ENCODE measurements at regions not wholly inside any gene's neighbourhood (a gene's known extent, or its start where the extent isn't known, plus 50 kb on each side); places are given as distances from the start of the nearest gene placed in this dataset.
"Not testable (repeated sequence)": the region's sequence is repeated elsewhere in the genome, so short reads cannot be mapped to it uniquely, and the experiment has no call there.

DNA sequence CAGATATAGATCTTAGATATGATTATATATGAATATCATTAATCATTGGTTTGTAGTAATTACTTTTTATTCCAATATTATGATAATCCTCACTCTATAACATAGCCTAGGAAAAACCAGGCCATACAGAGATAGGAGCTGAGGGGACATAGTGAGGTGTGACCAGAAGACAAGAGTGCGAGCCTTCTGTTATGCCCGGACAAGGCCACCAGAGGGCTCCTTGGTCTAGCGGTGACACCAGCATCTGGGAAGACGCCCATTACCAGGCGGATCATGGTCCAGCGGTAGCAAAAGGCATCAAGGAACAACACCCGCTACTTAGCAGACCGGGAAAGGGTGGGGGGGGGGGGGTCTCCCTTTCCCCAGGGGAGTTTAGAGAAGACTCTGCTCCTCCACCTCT, 96.4 kb upstream of the WSB1 start:
- not testable (repeated sequence) for DNase-seq (ENCODE audit: low read depth in 4 of 6, low spot score in 6 of 6); H3K27me3 ChIP-seq (ENCODE audit: control insufficient read depth, insufficient read depth, low read length); H3K9me3 ChIP-seq (ENCODE audit: control insufficient read depth, insufficient read depth, low read length); H3K4me3 ChIP-seq (ENCODE audit: low read depth, low read length); H3K27ac ChIP-seq (ENCODE audit: low read depth, low read length); H3K36me3 ChIP-seq (ENCODE audit: control insufficient read depth, insufficient read depth, low read length); H3K4me1 ChIP-seq (ENCODE audit: control insufficient read depth, insufficient read depth, low read length)
- WGBS (ENCODE audit: insufficient coverage), result no CpG with 5 or more reads among the region's 8 CpGs

DNA sequence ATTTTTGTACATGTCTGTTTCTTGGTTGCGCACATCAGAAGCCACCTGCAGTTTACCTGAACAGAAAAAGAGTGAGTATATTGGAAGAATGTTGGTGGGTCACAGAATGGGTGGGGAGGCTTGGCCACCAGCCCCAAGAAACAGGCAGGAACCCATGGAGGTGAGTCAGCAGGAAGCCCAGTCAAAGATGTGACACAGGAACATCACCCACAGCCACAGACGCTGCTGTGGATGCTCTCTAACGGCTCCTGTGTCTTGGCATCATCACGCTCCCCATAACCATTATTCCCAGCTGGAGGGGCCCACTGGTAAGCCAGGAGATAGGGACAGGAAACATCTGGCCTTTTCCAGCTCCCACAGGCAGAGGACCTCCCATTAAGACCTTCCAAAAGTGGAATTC, 94.0 kb upstream of the WSB1 start:
- 25% methylated on average over 1 of the region's 4 CpGs for WGBS (ENCODE audit: insufficient coverage)
- no peak for DNase-seq (ENCODE audit: low read depth in 4 of 6, low spot score in 6 of 6)
- H3K4me3 ChIP-seq (ENCODE audit: low read depth, low read length), result no peak overlapping the region
- H3K9me3 ChIP-seq (ENCODE audit: control insufficient read depth, insufficient read depth, low read length), result no peaks in the 10 kb centered on the region
- H3K27ac ChIP-seq (ENCODE audit: low read depth, low read length), result no peak overlapping the region
- no peaks in the 10 kb centered on the region for H3K27me3 ChIP-seq (ENCODE audit: control insufficient read depth, insufficient read depth, low read length)
- H3K4me1 ChIP-seq (ENCODE audit: control insufficient read depth, insufficient read depth, low read length), result no peaks in the 10 kb centered on the region
- no peaks in the 10 kb centered on the region for H3K36me3 ChIP-seq (ENCODE audit: control insufficient read depth, insufficient read depth, low read length)

DNA sequence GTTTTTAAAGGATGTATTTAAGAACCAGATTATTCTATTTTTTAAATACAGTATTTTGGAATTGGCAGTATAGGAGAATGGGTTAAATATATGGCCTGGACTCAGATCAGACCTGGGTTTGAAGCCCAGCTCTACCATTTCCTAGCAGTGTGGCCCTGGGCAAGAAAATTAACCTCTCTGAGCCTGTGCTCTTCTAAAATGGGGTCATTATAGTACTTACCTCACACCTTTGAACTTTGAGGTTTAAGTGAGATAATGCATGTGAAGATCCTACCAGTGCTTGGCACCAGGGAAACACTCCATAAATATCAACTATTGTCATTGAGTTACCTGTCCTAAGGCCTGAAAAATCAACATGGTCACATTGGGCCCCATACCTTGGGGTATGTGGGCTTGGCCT, 93.4 kb upstream of the WSB1 start:
- H3K4me3 ChIP-seq (ENCODE audit: low read depth, low read length), result no peak overlapping the region
- no peak overlapping the region for H3K27ac ChIP-seq (ENCODE audit: low read depth, low read length)
- DNase-seq (ENCODE audit: low read depth in 4 of 6, low spot score in 6 of 6), result no peak
- no peaks in the 10 kb centered on the region for H3K36me3 ChIP-seq (ENCODE audit: control insufficient read depth, insufficient read depth, low read length)
- H3K27me3 ChIP-seq (ENCODE audit: control insufficient read depth, insufficient read depth, low read length), result no peaks in the 10 kb centered on the region
- H3K9me3 ChIP-seq (ENCODE audit: control insufficient read depth, insufficient read depth, low read length), result no peaks in the 10 kb centered on the region
- no peaks in the 10 kb centered on the region for H3K4me1 ChIP-seq (ENCODE audit: control insufficient read depth, insufficient read depth, low read length)

DNA sequence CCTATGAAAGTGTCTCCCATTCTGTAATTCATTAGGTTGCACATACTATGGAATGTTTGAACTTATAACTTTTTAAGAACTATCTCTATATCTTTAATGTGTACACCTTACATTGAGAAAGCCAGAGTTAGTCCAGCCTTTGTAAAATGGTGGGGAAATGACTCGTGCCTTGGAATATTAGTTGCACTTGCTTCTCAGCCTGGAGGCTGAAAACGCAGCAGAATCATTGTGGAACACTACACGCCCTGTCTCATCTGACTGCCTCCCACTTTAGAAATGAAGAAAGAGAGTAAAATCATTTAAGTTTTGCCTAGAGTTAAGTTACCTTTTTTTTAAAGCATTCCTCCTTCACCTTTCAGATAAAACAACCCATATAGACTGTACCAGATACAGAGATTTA, 90.7 kb upstream of the WSB1 start:
- Histone ChIP-seq H3K27ac (ENCODE audit: low read depth, low read length) (no peak overlapping the region), H3K9me3 (ENCODE audit: control insufficient read depth, insufficient read depth, low read length) (no peaks in the 10 kb centered on the region), H3K27me3 (ENCODE audit: control insufficient read depth, insufficient read depth, low read length) (no peaks in the 10 kb centered on the region), H3K4me1 (ENCODE audit: control insufficient read depth, insufficient read depth, low read length) (no peaks in the 10 kb centered on the region), H3K36me3 (ENCODE audit: control insufficient read depth, insufficient read depth, low read length) (no peaks in the 10 kb centered on the region), H3K4me3 (ENCODE audit: low read depth, low read length) (no peak overlapping the region)
- DNase-seq (ENCODE audit: low read depth in 4 of 6, low spot score in 6 of 6), result no peak
- WGBS (ENCODE audit: insufficient coverage), result 60% methylated on average over 1 of the region's 3 CpGs

DNA sequence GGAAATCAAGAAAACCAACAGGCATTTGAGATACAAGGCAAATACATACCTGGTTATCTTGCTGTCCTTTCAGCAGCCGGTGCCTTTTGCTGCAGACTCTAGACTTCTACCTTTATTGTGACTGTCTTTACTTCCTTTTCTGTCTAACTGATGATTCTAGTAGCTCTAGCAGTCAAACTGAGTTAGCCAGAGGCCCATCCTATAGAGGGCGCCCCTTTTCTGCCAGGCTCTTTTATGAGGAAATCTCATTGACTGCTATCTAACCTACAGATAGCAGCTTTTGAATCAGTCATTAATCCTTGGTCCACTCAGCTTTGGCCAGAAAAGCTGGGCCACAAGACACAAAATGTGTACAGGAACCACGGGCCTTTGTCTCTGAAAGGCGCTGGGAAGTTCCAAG, 87.5 kb upstream of the WSB1 start:
- Histone ChIP-seq H3K4me3 (ENCODE audit: low read depth, low read length) (no peak overlapping the region), H3K27ac (ENCODE audit: low read depth, low read length) (no peak overlapping the region), H3K27me3 (ENCODE audit: control insufficient read depth, insufficient read depth, low read length) (no peaks in the 10 kb centered on the region), H3K4me1 (ENCODE audit: control insufficient read depth, insufficient read depth, low read length) (no peaks in the 10 kb centered on the region), H3K36me3 (ENCODE audit: control insufficient read depth, insufficient read depth, low read length) (no peaks in the 10 kb centered on the region), H3K9me3 (ENCODE audit: control insufficient read depth, insufficient read depth, low read length) (no peaks in the 10 kb centered on the region)
- WGBS (ENCODE audit: insufficient coverage), result 32% methylated on average over 4 of the region's 4 CpGs
- no peak for DNase-seq (ENCODE audit: low read depth in 4 of 6, low spot score in 6 of 6)

DNA sequence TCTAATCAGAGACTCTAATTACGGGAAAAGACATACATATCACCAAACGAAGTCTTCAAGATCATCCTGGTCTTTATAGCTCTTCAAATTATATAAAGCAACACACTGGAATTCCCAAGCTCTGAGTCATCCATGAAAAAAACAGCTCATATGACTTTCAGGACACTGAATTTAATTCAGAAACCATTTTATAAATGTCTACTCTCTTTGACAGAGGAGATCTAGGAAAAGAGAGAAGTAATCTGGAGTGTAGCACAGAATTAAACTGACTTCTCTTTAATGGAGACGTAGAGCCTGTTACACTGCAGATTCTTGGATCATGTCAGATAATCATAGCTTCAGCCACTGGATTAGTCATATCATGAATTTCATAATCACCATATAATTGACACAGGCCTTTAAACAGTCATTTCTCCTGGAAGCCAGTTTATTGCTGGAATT, 86.8 kb upstream of the WSB1 start:
- Histone ChIP-seq H3K36me3 (ENCODE audit: control insufficient read depth, insufficient read depth, low read length) (no peaks in the 10 kb centered on the region), H3K4me3 (ENCODE audit: low read depth, low read length) (no peak overlapping the region), H3K9me3 (ENCODE audit: control insufficient read depth, insufficient read depth, low read length) (no peaks in the 10 kb centered on the region), H3K27ac (ENCODE audit: low read depth, low read length) (no peak overlapping the region), H3K27me3 (ENCODE audit: control insufficient read depth, insufficient read depth, low read length) (no peaks in the 10 kb centered on the region), H3K4me1 (ENCODE audit: control insufficient read depth, insufficient read depth, low read length) (no peaks in the 10 kb centered on the region)
- no peak for DNase-seq (ENCODE audit: low read depth in 4 of 6, low spot score in 6 of 6)
- no CpG with 5 or more reads among the region's 3 CpGs for WGBS (ENCODE audit: insufficient coverage)

DNA sequence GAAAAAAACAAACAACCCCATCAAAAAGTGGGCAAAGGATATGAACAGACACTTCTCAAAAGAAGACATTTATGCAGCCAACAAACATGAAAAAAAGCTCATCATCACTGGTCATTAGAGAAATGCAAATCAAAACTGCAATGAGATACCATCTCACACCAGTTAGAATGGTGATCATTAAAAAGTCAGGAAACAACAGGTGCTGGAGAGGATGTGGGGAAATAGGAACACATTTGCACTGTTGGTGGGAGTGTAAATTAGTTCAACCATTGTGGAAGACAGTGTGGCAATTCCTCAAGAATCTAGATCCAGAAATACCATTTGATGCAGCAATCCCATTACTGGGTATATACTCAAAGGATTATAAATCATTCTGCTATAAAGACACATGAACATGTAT, 85.5 kb upstream of the WSB1 start:
- H3K9me3 ChIP-seq (ENCODE audit: control insufficient read depth, insufficient read depth, low read length); H3K4me3 ChIP-seq (ENCODE audit: low read depth, low read length); H3K4me1 ChIP-seq (ENCODE audit: control insufficient read depth, insufficient read depth, low read length); H3K27me3 ChIP-seq (ENCODE audit: control insufficient read depth, insufficient read depth, low read length); H3K27ac ChIP-seq (ENCODE audit: low read depth, low read length); DNase-seq (ENCODE audit: low read depth in 4 of 6, low spot score in 6 of 6); H3K36me3 ChIP-seq (ENCODE audit: control insufficient read depth, insufficient read depth, low read length): not testable (repeated sequence)

DNA sequence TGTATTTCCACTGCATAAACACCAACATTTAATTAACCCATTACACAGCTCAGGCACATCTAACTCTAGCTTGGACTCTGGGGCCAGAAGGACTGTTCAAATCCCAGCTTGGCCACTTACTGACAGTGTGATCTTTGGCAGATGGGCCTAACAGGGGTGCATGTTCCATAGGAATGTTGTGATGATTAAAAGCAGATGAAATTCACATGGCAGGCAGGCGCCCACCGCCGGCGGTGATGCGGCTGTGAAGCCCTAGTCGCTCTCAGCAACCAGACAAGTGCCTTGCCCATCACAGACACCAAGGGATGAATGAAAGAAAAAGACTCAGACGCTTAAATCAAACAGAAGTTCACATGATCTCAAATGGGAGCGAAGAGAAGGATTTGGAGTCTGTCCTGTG, 84.6 kb upstream of the WSB1 start:
- DNase-seq (ENCODE audit: low read depth in 4 of 6, low spot score in 6 of 6), result no peak
- H3K36me3 ChIP-seq (ENCODE audit: control insufficient read depth, insufficient read depth, low read length), result no peaks in the 10 kb centered on the region
- no peaks in the 10 kb centered on the region for H3K4me1 ChIP-seq (ENCODE audit: control insufficient read depth, insufficient read depth, low read length)
- H3K9me3 ChIP-seq (ENCODE audit: control insufficient read depth, insufficient read depth, low read length), result no peaks in the 10 kb centered on the region
- H3K27me3 ChIP-seq (ENCODE audit: control insufficient read depth, insufficient read depth, low read length), result no peaks in the 10 kb centered on the region
- H3K27ac ChIP-seq (ENCODE audit: low read depth, low read length), result no peak overlapping the region
- H3K4me3 ChIP-seq (ENCODE audit: low read depth, low read length), result no peak overlapping the region
- WGBS (ENCODE audit: insufficient coverage), result no CpG with 5 or more reads among the region's 8 CpGs

DNA sequence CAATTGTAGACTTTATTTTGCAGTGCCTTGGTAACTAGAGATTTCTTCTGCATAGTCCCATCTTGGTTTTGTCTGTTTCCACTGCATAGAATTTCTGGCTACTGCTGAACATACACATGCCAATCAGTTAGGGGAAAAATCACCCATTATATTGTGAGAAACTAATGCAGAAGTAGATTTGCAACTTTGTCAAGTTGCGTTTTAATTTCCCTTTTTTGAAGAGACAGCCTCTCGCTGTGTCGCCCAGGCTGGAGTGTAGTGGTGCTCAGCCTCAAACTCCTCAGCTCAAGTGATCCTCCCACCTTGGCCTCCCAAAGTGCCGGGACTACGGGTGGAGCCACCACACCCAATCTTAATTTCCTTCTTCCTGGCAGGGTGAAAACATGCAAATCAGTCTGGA, 83.1 kb upstream of the WSB1 start:
- not testable (repeated sequence) for DNase-seq (ENCODE audit: low read depth in 4 of 6, low spot score in 6 of 6); H3K27ac ChIP-seq (ENCODE audit: low read depth, low read length); H3K9me3 ChIP-seq (ENCODE audit: control insufficient read depth, insufficient read depth, low read length); H3K36me3 ChIP-seq (ENCODE audit: control insufficient read depth, insufficient read depth, low read length); H3K4me3 ChIP-seq (ENCODE audit: low read depth, low read length); H3K4me1 ChIP-seq (ENCODE audit: control insufficient read depth, insufficient read depth, low read length); H3K27me3 ChIP-seq (ENCODE audit: control insufficient read depth, insufficient read depth, low read length)
- no CpG with 5 or more reads among the region's 5 CpGs for WGBS (ENCODE audit: insufficient coverage)

DNA sequence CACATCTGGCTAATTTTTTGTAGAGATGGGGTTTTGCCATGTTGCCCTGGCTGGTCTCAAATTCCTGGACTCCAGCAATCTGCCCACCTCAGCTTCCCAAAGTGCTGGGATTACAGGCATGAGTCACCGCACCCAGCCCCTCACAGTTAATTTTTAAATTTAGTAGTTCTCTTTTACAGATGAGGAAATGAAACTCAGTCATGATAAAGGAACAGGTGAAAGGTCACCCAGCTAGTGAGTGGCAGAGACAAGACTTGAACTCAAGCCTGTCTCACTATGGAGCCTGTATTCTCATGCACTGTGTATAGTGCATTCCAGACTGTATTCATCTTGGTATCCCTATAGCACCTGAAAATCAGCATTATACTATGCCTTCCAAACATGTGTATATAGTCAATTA, 77.1 kb upstream of the WSB1 start:
- H3K4me1 ChIP-seq (ENCODE audit: control insufficient read depth, insufficient read depth, low read length), result no peaks in the 10 kb centered on the region
- H3K27ac ChIP-seq (ENCODE audit: low read depth, low read length), result no peak overlapping the region
- H3K4me3 ChIP-seq (ENCODE audit: low read depth, low read length), result no peak overlapping the region
- no peaks in the 10 kb centered on the region for H3K36me3 ChIP-seq (ENCODE audit: control insufficient read depth, insufficient read depth, low read length)
- no CpG with 5 or more reads among the region's 1 CpG for WGBS (ENCODE audit: insufficient coverage)
- no peaks in the 10 kb centered on the region for H3K27me3 ChIP-seq (ENCODE audit: control insufficient read depth, insufficient read depth, low read length)
- no peaks in the 10 kb centered on the region for H3K9me3 ChIP-seq (ENCODE audit: control insufficient read depth, insufficient read depth, low read length)
- no peak for DNase-seq (ENCODE audit: low read depth in 4 of 6, low spot score in 6 of 6)

DNA sequence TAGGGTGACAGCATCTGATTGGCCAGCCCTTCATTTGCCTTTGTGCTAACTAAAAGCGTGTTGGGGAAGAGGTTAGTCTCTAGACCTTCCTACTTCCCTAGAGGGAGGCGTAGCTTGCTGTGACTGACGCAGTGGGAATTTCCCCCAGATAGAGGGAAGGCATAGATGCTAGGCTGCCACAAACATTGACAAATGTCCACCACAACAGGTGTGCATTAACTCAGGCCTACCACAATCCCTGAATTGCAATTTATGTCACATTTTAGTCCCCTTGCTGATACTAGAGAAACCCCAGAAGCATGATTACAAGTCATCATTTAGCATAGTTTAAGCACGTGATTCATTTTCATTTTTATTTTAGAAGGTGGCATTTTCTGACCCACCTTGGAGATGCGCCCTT, 76.3 kb upstream of the WSB1 start:
- DNase-seq (ENCODE audit: low read depth in 4 of 6, low spot score in 6 of 6), result no peak
- WGBS (ENCODE audit: insufficient coverage), result 75% methylated on average over 2 of the region's 5 CpGs
- H3K36me3 ChIP-seq (ENCODE audit: control insufficient read depth, insufficient read depth, low read length), result no peaks in the 10 kb centered on the region
- H3K27ac ChIP-seq (ENCODE audit: low read depth, low read length), result no peak overlapping the region
- H3K4me1 ChIP-seq (ENCODE audit: control insufficient read depth, insufficient read depth, low read length), result no peaks in the 10 kb centered on the region
- H3K9me3 ChIP-seq (ENCODE audit: control insufficient read depth, insufficient read depth, low read length), result no peaks in the 10 kb centered on the region
- no peaks in the 10 kb centered on the region for H3K27me3 ChIP-seq (ENCODE audit: control insufficient read depth, insufficient read depth, low read length)
- no peak overlapping the region for H3K4me3 ChIP-seq (ENCODE audit: low read depth, low read length)

Data from spinal cord (tissue), 9 donors.